Right atrium auricular region (tissue), 2 donors: ENCODE measurements at regions not wholly inside any gene's neighbourhood (a gene's known extent, or its start where the extent isn't known, plus 50 kb on each side); places are given as distances from the start of the nearest gene placed in this dataset.

Experiments used
- DNase-seq: peaks from one replicate; pipeline ENCODE4 v3.0.0-alpha.2; 2019; ENCODE audit warnings: low spot score
- H3K27ac ChIP-seq, 2 donors: fragments of 200-600 bp; sonication (generic); 1 replicate in 1 of 2; 2 replicates in 1 of 2; pipeline ENCODE4 v1.5.1; 2016 to 2019
- H3K27me3 ChIP-seq, 2 donors: fragments of 200-600 bp; sonication (generic); one replicate each; pipeline versions ENCODE4 v1.5.1 to v1.6.0; 2017 to 2019
- H3K36me3 ChIP-seq: fragments of 200-600 bp; sonication (generic); one replicate; pipeline ENCODE4 v1.5.1; 2016
- H3K4me1 ChIP-seq, 2 donors: fragments of 200-600 bp; sonication (generic); one replicate each; pipeline versions ENCODE4 v1.5.1 to v1.6.0; 2017 to 2019
- H3K4me3 ChIP-seq, 2 donors: fragments of 200-600 bp; sonication (generic); 1 replicate in 1 of 2; 2 replicates in 1 of 2; pipeline ENCODE4 v1.5.1; 2017 to 2019; ENCODE audit warnings: mild to moderate bottlenecking in 1 of 2, moderate library complexity in 1 of 2
- H3K9me3 ChIP-seq, 2 donors: fragments of 200-600 bp; sonication (generic); one replicate each; pipeline ENCODE4 v1.5.1; 2019
- CTCF ChIP-seq, 2 donors: fragments of 200-600 bp; sonication (generic); IDR thresholded peaks; one replicate each; pipeline ENCODE4 v1.5.1; 2019; ENCODE audit warnings: antibody characterized with exemption in 2 of 2

GRCh38 chr2:71889759-71890684, 257.6 kb downstream of the CYP26B1 start:
- peak; percentile 86 for DNase-seq
- peaks cover 0 to 5% of the 10 kb centered on the region in 2 donors for H3K9me3 ChIP-seq
- H3K4me1 ChIP-seq, result no peaks in the 10 kb centered on the region
- no peak overlapping the region for H3K27ac ChIP-seq
- no peak for TF ChIP-seq CTCF (IDR thresholded peaks at IDR 0.05)
- no peaks in the 10 kb centered on the region for H3K36me3 ChIP-seq
- no peaks in the 10 kb centered on the region for H3K27me3 ChIP-seq
- H3K4me3 ChIP-seq, result no peak overlapping the region

GRCh38 chr2:71888751-71889445, 258.8 kb downstream of the CYP26B1 start:
- Histone ChIP-seq H3K27ac (no peak overlapping the region), H3K9me3 (peaks cover 0 to 5% of the 10 kb centered on the region in 2 donors), H3K27me3 (no peaks in the 10 kb centered on the region), H3K4me1 (peaks cover 0 to 3% of the 10 kb centered on the region in 2 donors), H3K4me3 (no peak overlapping the region), H3K36me3 (no peaks in the 10 kb centered on the region)
- DNase-seq, result peak; percentile 50
- no peak for TF ChIP-seq CTCF (IDR thresholded peaks at IDR 0.05)

- peaks cover 0 to 20% of the 10 kb centered on the region in 2 donors for H3K4me1 ChIP-seq
- H3K4me3 ChIP-seq, result no peak overlapping the region
- DNase-seq, result peak; percentile 47
- no peaks in the 10 kb centered on the region for H3K36me3 ChIP-seq
- no peaks in the 10 kb centered on the region for H3K27me3 ChIP-seq
- no peak overlapping the region for H3K27ac ChIP-seq
- TF ChIP-seq CTCF (IDR thresholded peaks at IDR 0.05), result no peak
- peaks cover 0 to 5% of the 10 kb centered on the region in 2 donors for H3K9me3 ChIP-seq
Observed at GRCh38 chr2:71887196-71887595, 260.5 kb downstream of the CYP26B1 start.

- no peak for DNase-seq
- no peak for TF ChIP-seq CTCF (IDR thresholded peaks at IDR 0.05)
- no peak overlapping the region for H3K27ac ChIP-seq
Observed at GRCh38 chr2:71886241-71886640, 261.4 kb downstream of the CYP26B1 start.

GRCh38 chr2:71884303-71885042, 263.2 kb downstream of the CYP26B1 start:
- H3K4me1 ChIP-seq, result peaks cover 0 to 45% of the 10 kb centered on the region in 2 donors
- peak; percentile 60 for DNase-seq
- H3K27me3 ChIP-seq, result no peaks in the 10 kb centered on the region
- peaks cover 0 to 5% of the 10 kb centered on the region in 2 donors for H3K9me3 ChIP-seq
- H3K27ac ChIP-seq, result no peak overlapping the region
- no peaks in the 10 kb centered on the region for H3K36me3 ChIP-seq
- TF ChIP-seq CTCF (IDR thresholded peaks at IDR 0.05), result no peak
- H3K4me3 ChIP-seq, result no peak overlapping the region

More at GRCh38 chr2:71886241-71886640, 261.4 kb downstream of the CYP26B1 start:
- peaks cover 0 to 5% of the 10 kb centered on the region in 2 donors for H3K9me3 ChIP-seq
- H3K36me3 ChIP-seq, result no peaks in the 10 kb centered on the region
- H3K4me3 ChIP-seq, result no peak overlapping the region
- peaks cover 0 to 28% of the 10 kb centered on the region in 2 donors for H3K4me1 ChIP-seq
- H3K27me3 ChIP-seq, result no peaks in the 10 kb centered on the region
